Right lobe of liver (tissue), 4 donors: ENCODE measurements at regions not wholly inside any gene's neighbourhood (a gene's known extent, or its start where the extent isn't known, plus 50 kb on each side); places are given as distances from the start of the nearest gene placed in this dataset.

ENCODE experiments used
- POLR2A ChIP-seq: fragments of 450-650 bp; IDR thresholded peaks from one replicate; pipeline ENCODE4 v1.6.1; 2017; ENCODE audit warnings: antibody characterized with exemption, mild to moderate bottlenecking
- TF ChIP-seq, protein P1 (sequence below), 4 donors: fragments of 200-600 bp in 3 of 4; fragments of 450-650 bp in 1 of 4; IDR thresholded peaks; one replicate each; pipeline versions ENCODE4 v1.5.1 to v1.8.0; 2016 to 2022; ENCODE audit warnings: antibody characterized with exemption in 4 of 4, mild to moderate bottlenecking in 2 of 4
- donor health status: DM: no; HTN: no; CAD: no.
- donor health status: DM: no; HTN: no; CAD: no.
- donor health status: DM: no; HTN: yes; CAD: no.

DNA sequence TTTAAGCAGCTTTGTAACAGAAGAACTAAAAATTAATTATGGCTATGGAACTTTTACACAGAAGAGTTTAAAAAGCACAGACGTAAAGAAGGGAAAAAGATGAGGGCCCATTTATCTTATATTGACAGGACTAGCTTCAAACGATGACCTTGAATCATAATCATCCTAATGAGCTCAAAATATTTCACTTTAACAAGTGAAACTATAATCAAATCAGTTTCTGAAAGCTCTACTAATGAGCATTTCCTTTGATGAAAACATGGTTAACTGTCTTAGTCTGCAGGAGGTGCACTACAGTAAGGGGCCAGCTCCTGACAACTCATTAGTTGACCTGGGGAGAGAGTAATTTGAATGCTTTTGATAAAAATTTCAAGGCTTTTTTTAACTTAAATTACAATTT is 228.0 kb upstream of the DEFB112 start:
- TF ChIP-seq, protein P1, sequence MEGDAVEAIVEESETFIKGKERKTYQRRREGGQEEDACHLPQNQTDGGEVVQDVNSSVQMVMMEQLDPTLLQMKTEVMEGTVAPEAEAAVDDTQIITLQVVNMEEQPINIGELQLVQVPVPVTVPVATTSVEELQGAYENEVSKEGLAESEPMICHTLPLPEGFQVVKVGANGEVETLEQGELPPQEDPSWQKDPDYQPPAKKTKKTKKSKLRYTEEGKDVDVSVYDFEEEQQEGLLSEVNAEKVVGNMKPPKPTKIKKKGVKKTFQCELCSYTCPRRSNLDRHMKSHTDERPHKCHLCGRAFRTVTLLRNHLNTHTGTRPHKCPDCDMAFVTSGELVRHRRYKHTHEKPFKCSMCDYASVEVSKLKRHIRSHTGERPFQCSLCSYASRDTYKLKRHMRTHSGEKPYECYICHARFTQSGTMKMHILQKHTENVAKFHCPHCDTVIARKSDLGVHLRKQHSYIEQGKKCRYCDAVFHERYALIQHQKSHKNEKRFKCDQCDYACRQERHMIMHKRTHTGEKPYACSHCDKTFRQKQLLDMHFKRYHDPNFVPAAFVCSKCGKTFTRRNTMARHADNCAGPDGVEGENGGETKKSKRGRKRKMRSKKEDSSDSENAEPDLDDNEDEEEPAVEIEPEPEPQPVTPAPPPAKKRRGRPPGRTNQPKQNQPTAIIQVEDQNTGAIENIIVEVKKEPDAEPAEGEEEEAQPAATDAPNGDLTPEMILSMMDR (IDR thresholded peaks at IDR 0.05): no peak
- no peak for TF ChIP-seq POLR2A
